ENCODE measurements at regions not wholly inside any gene's neighbourhood (a gene's known extent, or its start where the extent isn't known, plus 50 kb on each side); places are given as distances from the start of the nearest gene placed in this dataset.

GRCh38 chr10:130516141-130516735 lies 380.0 kb downstream of the GLRX3 start:
- TF ChIP-seq CTCF (IDR thresholded peaks at IDR 0.05): no peak
- no peak for TF ChIP-seq POLR2AphosphoS5 (IDR thresholded peaks at IDR 0.05; ENCODE audit: low read depth, low read length)
- TF ChIP-seq, protein P1, sequence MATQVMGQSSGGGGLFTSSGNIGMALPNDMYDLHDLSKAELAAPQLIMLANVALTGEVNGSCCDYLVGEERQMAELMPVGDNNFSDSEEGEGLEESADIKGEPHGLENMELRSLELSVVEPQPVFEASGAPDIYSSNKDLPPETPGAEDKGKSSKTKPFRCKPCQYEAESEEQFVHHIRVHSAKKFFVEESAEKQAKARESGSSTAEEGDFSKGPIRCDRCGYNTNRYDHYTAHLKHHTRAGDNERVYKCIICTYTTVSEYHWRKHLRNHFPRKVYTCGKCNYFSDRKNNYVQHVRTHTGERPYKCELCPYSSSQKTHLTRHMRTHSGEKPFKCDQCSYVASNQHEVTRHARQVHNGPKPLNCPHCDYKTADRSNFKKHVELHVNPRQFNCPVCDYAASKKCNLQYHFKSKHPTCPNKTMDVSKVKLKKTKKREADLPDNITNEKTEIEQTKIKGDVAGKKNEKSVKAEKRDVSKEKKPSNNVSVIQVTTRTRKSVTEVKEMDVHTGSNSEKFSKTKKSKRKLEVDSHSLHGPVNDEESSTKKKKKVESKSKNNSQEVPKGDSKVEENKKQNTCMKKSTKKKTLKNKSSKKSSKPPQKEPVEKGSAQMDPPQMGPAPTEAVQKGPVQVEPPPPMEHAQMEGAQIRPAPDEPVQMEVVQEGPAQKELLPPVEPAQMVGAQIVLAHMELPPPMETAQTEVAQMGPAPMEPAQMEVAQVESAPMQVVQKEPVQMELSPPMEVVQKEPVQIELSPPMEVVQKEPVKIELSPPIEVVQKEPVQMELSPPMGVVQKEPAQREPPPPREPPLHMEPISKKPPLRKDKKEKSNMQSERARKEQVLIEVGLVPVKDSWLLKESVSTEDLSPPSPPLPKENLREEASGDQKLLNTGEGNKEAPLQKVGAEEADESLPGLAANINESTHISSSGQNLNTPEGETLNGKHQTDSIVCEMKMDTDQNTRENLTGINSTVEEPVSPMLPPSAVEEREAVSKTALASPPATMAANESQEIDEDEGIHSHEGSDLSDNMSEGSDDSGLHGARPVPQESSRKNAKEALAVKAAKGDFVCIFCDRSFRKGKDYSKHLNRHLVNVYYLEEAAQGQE (IDR thresholded peaks at IDR 0.05; ENCODE audit: insufficient read depth in 1 of 2, low read depth in 2 of 2, low read length in 1 of 2): no peak
- no peak for TF ChIP-seq TCF7L2 (IDR thresholded peaks at IDR 0.05; ENCODE audit: low read depth, low read length)
